ENCODE measurements at regions not wholly inside any gene's neighbourhood (a gene's known extent, or its start where the extent isn't known, plus 50 kb on each side); places are given as distances from the start of the nearest gene placed in this dataset.
"Not testable (repeated sequence)": the region's sequence is repeated elsewhere in the genome, so short reads cannot be mapped to it uniquely, and the experiment has no call there.

DNA sequence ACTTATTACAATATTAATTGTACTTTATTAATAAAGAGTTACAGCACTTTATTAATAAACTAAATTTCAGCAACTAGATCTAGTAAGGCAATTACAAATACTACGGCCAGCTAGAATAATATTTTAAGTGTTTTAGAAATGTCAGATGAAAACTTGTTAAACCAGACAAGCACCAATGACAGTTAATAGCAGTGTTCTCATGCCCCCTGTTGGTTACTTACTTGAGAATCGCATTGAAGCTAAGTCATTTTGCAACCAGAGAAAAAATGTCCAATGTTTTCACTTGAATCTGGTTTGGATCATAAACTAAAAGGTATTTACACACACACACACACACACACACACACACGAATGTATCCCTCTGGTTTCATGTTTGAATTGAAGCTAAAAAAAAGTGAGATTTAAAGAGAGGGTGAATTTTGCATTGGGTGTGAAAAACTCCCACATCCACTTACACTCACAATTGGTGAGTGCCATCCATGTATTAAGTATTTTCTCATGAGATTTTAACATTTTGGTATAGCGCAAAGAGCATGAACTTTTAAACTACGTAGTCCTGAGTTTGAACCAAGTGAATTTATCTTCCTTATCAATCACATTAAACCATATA, 347.7 kb downstream of the ZBBX start:
- Histone ChIP-seq H3K9me3 (replicated peaks) (no peaks in the 10 kb centered on the region), H3K4me3 (no peak overlapping the region), H3K4me1 (no peaks in the 10 kb centered on the region), H3K27me3 (ENCODE audit: low read depth) (no peaks in the 10 kb centered on the region), H3K36me3 (no peaks in the 10 kb centered on the region), H3K27ac (replicated peaks) (no peak overlapping the region)
- TF ChIP-seq CTCF (IDR thresholded peaks at IDR 0.05; ENCODE audit: borderline replicate concordance): peak; percentile 42
- DNase-seq: no peak
- intact Hi-C loops (cut with micrococcal nuclease): no loop called here

- DNase-seq: no peak
- no peaks in the 10 kb centered on the region for H3K36me3 ChIP-seq
- H3K27me3 ChIP-seq (ENCODE audit: low read depth): no peaks in the 10 kb centered on the region
- intact Hi-C loops (cut with micrococcal nuclease): no loop called here
- no peak overlapping the region for H3K27ac ChIP-seq (replicated peaks)
- H3K9me3 ChIP-seq (replicated peaks): no peaks in the 10 kb centered on the region
- TF ChIP-seq CTCF (IDR thresholded peaks at IDR 0.05; ENCODE audit: borderline replicate concordance): no peak
- H3K4me1 ChIP-seq: no peaks in the 10 kb centered on the region
- no peak overlapping the region for H3K4me3 ChIP-seq
These were observed 348.6 kb downstream of the ZBBX start for GRCh38 chr3:167031364-167032049.

DNA sequence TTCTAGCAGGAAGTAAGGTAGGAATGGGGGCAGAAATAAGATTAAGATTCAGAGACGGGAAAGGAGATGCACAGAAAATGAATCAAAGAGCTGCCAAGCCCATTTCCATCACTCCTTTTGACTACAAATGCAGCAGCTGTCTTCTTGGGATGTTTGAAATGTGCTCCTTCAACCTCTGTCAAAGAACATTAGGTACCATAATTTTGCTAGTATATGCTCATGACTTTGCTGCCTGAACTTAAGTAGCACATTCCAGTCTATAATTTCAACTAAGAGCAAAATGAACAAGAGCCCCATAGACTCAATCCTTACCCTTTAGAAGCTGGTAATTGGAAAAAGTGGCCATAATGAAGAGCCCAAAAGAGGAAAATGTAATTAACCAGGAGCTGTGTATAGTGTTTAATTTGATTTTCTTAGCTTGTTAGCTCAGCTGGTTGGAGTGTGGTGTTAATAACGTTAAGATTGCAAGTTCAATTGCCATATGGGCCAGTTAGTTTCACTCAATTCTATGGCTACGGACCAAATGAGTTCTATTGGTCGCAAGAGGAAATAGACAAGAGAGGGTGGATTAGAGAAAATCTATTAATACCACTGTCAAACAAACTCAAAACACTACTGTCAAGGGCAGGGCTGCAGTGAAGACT, 349.9 kb downstream of the ZBBX start:
- TF ChIP-seq CTCF (IDR thresholded peaks at IDR 0.05; ENCODE audit: borderline replicate concordance): no peak
- Histone ChIP-seq H3K4me3 (no peak overlapping the region), H3K36me3 (no peaks in the 10 kb centered on the region), H3K27ac (replicated peaks) (no peak overlapping the region), H3K4me1 (no peaks in the 10 kb centered on the region), H3K9me3 (replicated peaks) (no peaks in the 10 kb centered on the region), H3K27me3 (ENCODE audit: low read depth) (no peaks in the 10 kb centered on the region)
- DNase-seq: no peak
- intact Hi-C loops (cut with micrococcal nuclease): no loop called here

DNA sequence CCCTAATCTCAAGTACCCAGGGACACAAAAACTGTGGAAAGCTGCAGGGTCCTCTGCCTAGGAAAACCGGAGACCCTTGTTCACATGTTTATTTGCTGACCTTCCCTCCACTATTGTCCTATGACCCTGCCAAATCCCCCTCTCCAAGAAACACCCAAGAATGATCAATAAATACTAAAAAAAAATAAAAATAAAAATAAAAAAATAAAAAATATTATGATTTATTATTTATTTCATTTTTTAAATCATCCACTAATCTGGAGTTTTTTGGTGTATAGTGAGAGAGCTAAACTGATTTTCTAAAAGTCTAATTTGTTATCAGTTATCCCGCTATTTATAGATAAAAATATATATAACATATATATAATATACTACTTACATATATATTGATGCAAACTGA, 360.6 kb downstream of the ZBBX start:
- DNase-seq; H3K27ac ChIP-seq (replicated peaks); H3K9me3 ChIP-seq (replicated peaks); H3K27me3 ChIP-seq (ENCODE audit: low read depth); H3K4me1 ChIP-seq; intact Hi-C loops (cut with micrococcal nuclease); H3K36me3 ChIP-seq; H3K4me3 ChIP-seq: not testable (repeated sequence)

GRCh38 chr3:167018591-167019111, 361.4 kb downstream of the ZBBX start:
- H3K27me3 ChIP-seq (ENCODE audit: low read depth); H3K36me3 ChIP-seq; H3K9me3 ChIP-seq (replicated peaks); H3K4me1 ChIP-seq; H3K4me3 ChIP-seq; H3K27ac ChIP-seq (replicated peaks); intact Hi-C loops (cut with micrococcal nuclease); DNase-seq: not testable (repeated sequence)

DNA sequence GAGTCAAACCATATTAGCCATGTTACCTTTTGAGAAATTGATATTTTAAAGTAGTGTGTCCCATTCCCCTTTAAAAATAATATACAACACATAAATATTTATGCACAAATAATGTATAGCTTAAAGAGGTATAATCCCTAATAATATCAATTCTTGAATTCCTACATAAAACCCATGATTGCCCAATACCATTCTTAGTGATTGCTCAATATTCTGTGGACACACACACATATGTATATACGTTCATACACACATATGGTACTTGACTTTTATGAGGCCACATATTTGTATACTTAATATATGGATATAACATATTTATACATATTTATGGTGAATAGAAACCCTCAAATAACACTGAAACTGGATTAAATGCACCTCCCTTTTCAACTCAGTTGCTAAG, 367.4 kb downstream of the ZBBX start:
- H3K27me3 ChIP-seq (ENCODE audit: low read depth): no peaks in the 10 kb centered on the region
- intact Hi-C loops (cut with micrococcal nuclease): no loop called here
- no peaks in the 10 kb centered on the region for H3K4me1 ChIP-seq
- no peak for DNase-seq
- no peak for TF ChIP-seq CTCF (IDR thresholded peaks at IDR 0.05; ENCODE audit: borderline replicate concordance)
- H3K4me3 ChIP-seq: no peak overlapping the region
- no peak overlapping the region for H3K27ac ChIP-seq (replicated peaks)
- H3K36me3 ChIP-seq: no peaks in the 10 kb centered on the region
- no peaks in the 10 kb centered on the region for H3K9me3 ChIP-seq (replicated peaks)

Measured in left ventricle myocardium inferior (tissue), 1 donor.